Stimulated activated CD4-positive, alpha-beta T cell treated with anti-CD3 and anti-CD28 coated beads, Interleukin-4, amount 100 ng/mL, for 48 hours (primary cell): ENCODE measurements at regions not wholly inside any gene's neighbourhood (a gene's known extent, or its start where the extent isn't known, plus 50 kb on each side); places are given as distances from the start of the nearest gene placed in this dataset.

Source experiments
- DNase-seq, 2 donors: peaks; one replicate each; pipeline ENCODE4 v3.0.0-alpha.2; 2020; ENCODE audit warnings: low read depth in 2 of 2

- no peak for DNase-seq
Observed at GRCh38 chr7:46879783-46880182, 702.1 kb downstream of the TNS3 start.

GRCh38 chr7:46871516-46871915 lies 710.4 kb downstream of the TNS3 start:
- DNase-seq: no peak

- DNase-seq: no peak
Observed at GRCh38 chr7:46864716-46865115, 717.2 kb downstream of the TNS3 start.

- DNase-seq: no peak
Observed at GRCh38 chr7:46859963-46860475, 721.9 kb downstream of the TNS3 start.

- DNase-seq: no peak
Observed at GRCh38 chr7:46855851-46856250, 726.1 kb downstream of the TNS3 start.

- no peak for DNase-seq
Observed at GRCh38 chr7:46854958-46855473, 726.9 kb downstream of the TNS3 start.

GRCh38 chr7:46853451-46853850 lies 728.5 kb downstream of the TNS3 start:
- no peak for DNase-seq

GRCh38 chr7:46852795-46853194 lies 729.1 kb downstream of the TNS3 start:
- no peak for DNase-seq

GRCh38 chr7:46850563-46851330 lies 731.2 kb downstream of the TNS3 start:
- no peak for DNase-seq

- no peak for DNase-seq
Observed at GRCh38 chr7:46848944-46849343, 733.0 kb downstream of the TNS3 start.

GRCh38 chr7:46848311-46848710 lies 733.6 kb downstream of the TNS3 start:
- DNase-seq: no peak

- no peak for DNase-seq
Observed at GRCh38 chr7:46847126-46847525, 734.8 kb downstream of the TNS3 start.

GRCh38 chr7:46844486-46844885 lies 737.4 kb downstream of the TNS3 start:
- DNase-seq: no peak

- DNase-seq: no peak
Observed at GRCh38 chr7:46841248-46841647, 740.7 kb downstream of the TNS3 start.

GRCh38 chr7:46839651-46840050 lies 742.3 kb downstream of the TNS3 start:
- no peak for DNase-seq

GRCh38 chr7:46838463-46838862 lies 743.4 kb downstream of the TNS3 start:
- no peak for DNase-seq

- no peak for DNase-seq
Observed at GRCh38 chr7:46835556-46835955, 746.4 kb downstream of the TNS3 start.

GRCh38 chr7:46834921-46835320 lies 747.0 kb downstream of the TNS3 start:
- no peak for DNase-seq

GRCh38 chr7:46833197-46833596 lies 748.7 kb downstream of the TNS3 start:
- DNase-seq: no peak

- DNase-seq: no peak
Observed at GRCh38 chr7:46832136-46832535, 749.8 kb downstream of the TNS3 start.

GRCh38 chr7:46819819-46820218 lies 762.1 kb downstream of the TNS3 start:
- DNase-seq: no peak

GRCh38 chr7:46814516-46815250 lies 767.2 kb downstream of the TNS3 start:
- DNase-seq: no peak
